Common myeloid progenitor, CD34-positive (primary cell): ENCODE measurements at regions not wholly inside any gene's neighbourhood (a gene's known extent, or its start where the extent isn't known, plus 50 kb on each side); places are given as distances from the start of the nearest gene placed in this dataset.

Experiments
- CTCF ChIA-PET: fragments of 350-600 bp; sonication (Branson Sonifier 250); formaldehyde crosslinking; loops from one replicate; lab custom pipeline; 2021; ENCODE audit warnings: antibody characterized with exemption; lab: Charles Lee
- POLR2A ChIA-PET: fragments of 350-600 bp; sonication (Branson Sonifier 250); formaldehyde crosslinking; loops from one replicate; lab custom pipeline; 2021; ENCODE audit warnings: antibody characterized with exemption; lab: Charles Lee
- DNase-seq, 3 donors: peaks; one replicate each; pipeline versions ENCODE4 v3.0.0 to v3.0.0-alpha.2; 2013
- H3K27ac ChIP-seq, 2 experiments: 1 replicate in 1 of 2; 2 replicates in 1 of 2; pipeline ENCODE4 v1.7.0; 2013; ENCODE audit warnings: inconsistent platforms in 2 of 2, low read length in 2 of 2, mild to moderate bottlenecking in 2 of 2, low read depth in 1 of 2, moderate library complexity in 1 of 2; ENCODE audit not compliant: severe bottlenecking in 2 of 2, insufficient read depth in 1 of 2, poor library complexity in 1 of 2
- H3K27me3 ChIP-seq, 5 experiments: replicated peaks in 2 of 5; 1 replicate in 3 of 5; 2 replicates in 2 of 5; pipeline versions ENCODE4 v1.6.1 to v1.7.0; 2013; ENCODE audit warnings: low read length in 4 of 5, mild to moderate bottlenecking in 2 of 5, moderate library complexity in 2 of 5, inconsistent platforms in 1 of 5; ENCODE audit not compliant: insufficient read depth in 5 of 5, control insufficient read depth in 4 of 5
- H3K36me3 ChIP-seq, 4 experiments: 1 replicate in 2 of 4; 2 replicates in 2 of 4; pipeline versions ENCODE4 v1.6.1 to v1.7.0; 2013; ENCODE audit warnings: low read length in 3 of 4, control low read depth in 1 of 4, mild to moderate bottlenecking in 1 of 4; ENCODE audit not compliant: control insufficient read depth in 4 of 4, insufficient read depth in 4 of 4
- H3K4me1 ChIP-seq, 4 experiments: 1 replicate in 3 of 4; 2 replicates in 1 of 4; pipeline versions ENCODE4 v1.6.1 to v1.7.1; 2013; ENCODE audit warnings: low read length in 3 of 4, mild to moderate bottlenecking in 3 of 4, control low read depth in 1 of 4, inconsistent platforms in 1 of 4, moderate library complexity in 1 of 4; ENCODE audit not compliant: control insufficient read depth in 4 of 4, insufficient read depth in 4 of 4; ENCODE audit errors: control extremely low read depth in 1 of 4
- H3K4me3 ChIP-seq, 7 experiments: 1 replicate in 4 of 7; 2 replicates in 3 of 7; pipeline versions ENCODE4 v1.5.1 to v1.7.0; 2013; ENCODE audit warnings: mild to moderate bottlenecking in 7 of 7, low read length in 6 of 7, moderate library complexity in 6 of 7, inconsistent platforms in 2 of 7, low read depth in 2 of 7, control low read depth in 1 of 7; ENCODE audit not compliant: insufficient read depth in 4 of 7, control insufficient read depth in 1 of 7; ENCODE audit errors: extremely low read depth in 1 of 7
- H3K9me3 ChIP-seq, 5 experiments: 1 replicate in 4 of 5; 2 replicates in 1 of 5; pipeline versions ENCODE4 v1.6.1 to v1.7.1; 2013; ENCODE audit warnings: low read length in 4 of 5, mild to moderate bottlenecking in 2 of 5, inconsistent platforms in 1 of 5, low read depth in 1 of 5, moderate library complexity in 1 of 5; ENCODE audit not compliant: control insufficient read depth in 4 of 5, insufficient read depth in 2 of 5; ENCODE audit errors: control extremely low read depth in 1 of 5
- WGBS: methylation state at CpG from one replicate; pipeline ENCODE4 v1.1.5; 2013; ENCODE audit not compliant: insufficient coverage; 5-methylcytosine and 5-hydroxymethylcytosine counted together

DNA sequence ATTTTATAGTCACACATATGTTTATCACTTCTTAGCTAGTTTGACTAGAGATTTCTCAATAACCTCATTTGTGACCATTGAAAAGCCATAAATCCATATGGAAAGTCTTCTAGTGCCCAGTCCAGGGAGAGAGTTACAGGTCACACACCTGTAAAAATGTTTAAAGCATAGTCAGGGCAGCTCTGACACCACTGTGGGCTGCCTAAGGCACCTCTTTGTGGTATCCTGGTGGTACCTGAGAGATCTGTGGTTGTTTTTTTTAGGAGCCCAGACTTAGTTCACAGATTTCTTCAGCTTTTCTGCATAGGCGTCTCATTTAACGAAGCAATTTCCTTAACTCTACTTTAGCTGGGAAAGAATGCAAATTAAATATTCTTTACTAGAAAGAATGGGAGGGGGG, 186.6 kb downstream of the CENPW start:
- no peak overlapping the region for H3K4me3 ChIP-seq
- H3K4me1 ChIP-seq, result no peaks in the 10 kb centered on the region
- no peaks in the 10 kb centered on the region for H3K36me3 ChIP-seq
- no CpG with 5 or more reads among the region's 2 CpGs for WGBS
- ChIA-PET CTCF (no interaction called here), POLR2A (no interaction called here)
- H3K9me3 ChIP-seq, result peaks cover 0 to under 1% (median 0%) of the 10 kb centered on the region in 5 experiments
- peaks cover 0 to 1% (median 0%) of the 10 kb centered on the region in 5 experiments for H3K27me3 ChIP-seq
- no peak for DNase-seq
- H3K27ac ChIP-seq, result no peak overlapping the region

DNA sequence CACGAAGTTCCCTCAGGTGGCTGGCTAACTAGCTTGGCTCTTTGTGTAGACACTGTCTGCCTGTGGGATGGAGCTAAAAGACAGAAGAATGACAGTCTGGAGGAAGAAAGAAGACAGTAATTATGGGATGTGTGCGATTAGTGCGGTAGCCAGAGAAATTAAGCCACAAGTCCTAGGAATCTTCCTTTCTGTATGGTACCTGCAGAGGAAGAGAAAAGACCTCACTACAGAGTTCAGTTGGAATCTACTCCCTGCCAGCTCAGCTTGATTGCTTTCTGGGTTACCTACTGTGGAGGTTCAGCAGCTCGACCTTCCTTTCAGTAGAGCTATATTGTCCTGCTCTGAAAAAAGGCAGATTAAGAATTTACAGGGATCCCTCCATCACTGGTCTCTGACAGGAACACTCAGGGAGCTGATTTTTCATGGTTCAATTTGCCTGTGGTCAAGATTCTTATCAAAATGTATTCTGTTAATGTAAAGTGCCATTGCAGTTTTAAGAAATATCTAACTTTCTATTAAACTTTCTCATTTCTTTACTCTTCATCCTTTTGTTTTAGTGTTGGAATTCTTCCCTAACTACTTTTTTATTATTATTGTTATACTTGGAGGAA, 187.2 kb downstream of the CENPW start:
- CTCF ChIA-PET, result no interaction called here
- DNase-seq, result no peak
- H3K36me3 ChIP-seq, result no peaks in the 10 kb centered on the region
- no peak overlapping the region for H3K27ac ChIP-seq
- 80% methylated on average over 4 of the region's 4 CpGs for WGBS
- peaks cover 0 to 1% (median 0%) of the 10 kb centered on the region in 5 experiments for H3K27me3 ChIP-seq
- POLR2A ChIA-PET, result no interaction called here
- no peak overlapping the region for H3K4me3 ChIP-seq
- no peaks in the 10 kb centered on the region for H3K9me3 ChIP-seq
- H3K4me1 ChIP-seq, result no peaks in the 10 kb centered on the region

- ChIA-PET CTCF (no interaction called here), POLR2A (no interaction called here)
Measured at GRCh38 chr6:126529637-126530362, 189.9 kb downstream of the CENPW start.

GRCh38 chr6:126530775-126531174, 190.9 kb downstream of the CENPW start:
- peaks cover 0 to 1% (median 0%) of the 10 kb centered on the region in 5 experiments for H3K27me3 ChIP-seq
- no peak for DNase-seq
- CTCF ChIA-PET, result interaction anchor here (1.1 kb wide), 1 partner anchor 22 kb away, joined by 3 read pairs; no protein-coding TSS in a partner anchor
- no peaks in the 10 kb centered on the region for H3K4me1 ChIP-seq
- no peaks in the 10 kb centered on the region for H3K36me3 ChIP-seq
- no peak overlapping the region for H3K4me3 ChIP-seq
- POLR2A ChIA-PET, result interaction anchor here (0.6 to 0.7 kb wide), 2 partner anchors 289 to 780 kb away, joined by 3 read pairs; no protein-coding TSS in a partner anchor
- no peak overlapping the region for H3K27ac ChIP-seq
- no peaks in the 10 kb centered on the region for H3K9me3 ChIP-seq

More at GRCh38 chr6:126529637-126530362, 189.9 kb downstream of the CENPW start:
- 89% methylated on average over 1 of the region's 2 CpGs for WGBS
- Histone ChIP-seq H3K36me3 (no peaks in the 10 kb centered on the region), H3K27me3 (peaks cover 0 to 1% (median 0%) of the 10 kb centered on the region in 5 experiments), H3K4me1 (no peaks in the 10 kb centered on the region), H3K9me3 (no peaks in the 10 kb centered on the region), H3K4me3 (no peak overlapping the region), H3K27ac (no peak overlapping the region)
- DNase-seq, result no peak

GRCh38 chr6:126531286-126531685, 191.4 kb downstream of the CENPW start:
- H3K36me3 ChIP-seq, result no peaks in the 10 kb centered on the region
- POLR2A ChIA-PET, result interaction anchor here (0.6 to 0.7 kb wide), 2 partner anchors 289 to 780 kb away, joined by 3 read pairs; no protein-coding TSS in a partner anchor
- H3K27me3 ChIP-seq, result peaks cover 0 to 1% (median 0%) of the 10 kb centered on the region in 5 experiments
- no peaks in the 10 kb centered on the region for H3K4me1 ChIP-seq
- no peak overlapping the region for H3K4me3 ChIP-seq
- CTCF ChIA-PET, result interaction anchor here (1.1 kb wide), 1 partner anchor 22 kb away, joined by 3 read pairs; no protein-coding TSS in a partner anchor
- H3K27ac ChIP-seq, result no peak overlapping the region
- no peak for DNase-seq
- no peaks in the 10 kb centered on the region for H3K9me3 ChIP-seq

DNA sequence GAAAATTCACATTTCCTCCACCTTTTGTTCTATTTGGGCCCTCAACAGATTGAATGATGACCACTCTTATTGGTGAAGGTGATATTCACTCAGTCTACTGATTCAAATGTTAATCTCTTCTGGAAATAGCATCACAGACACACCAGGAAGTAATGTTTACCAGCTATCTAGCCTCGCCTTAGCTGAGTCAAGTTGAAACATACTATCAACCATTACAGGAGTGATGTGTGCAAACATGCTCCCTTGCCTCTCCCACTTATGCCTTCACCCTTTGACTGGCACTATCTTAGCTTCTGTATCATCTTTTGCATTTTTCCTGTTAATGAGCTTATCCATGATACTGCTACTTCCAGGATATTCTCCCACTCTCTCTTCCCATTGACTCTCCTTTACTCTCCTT, 191.9 kb downstream of the CENPW start:
- no peak overlapping the region for H3K4me3 ChIP-seq
- H3K27me3 ChIP-seq, result peaks cover 0 to 1% (median 0%) of the 10 kb centered on the region in 5 experiments
- H3K4me1 ChIP-seq, result no peaks in the 10 kb centered on the region
- no peaks in the 10 kb centered on the region for H3K9me3 ChIP-seq
- ChIA-PET POLR2A (no interaction called here), CTCF (no interaction called here)
- no peak for DNase-seq
- no peak overlapping the region for H3K27ac ChIP-seq
- H3K36me3 ChIP-seq, result no peaks in the 10 kb centered on the region
- 100% methylated on average over 1 of the region's 1 CpG for WGBS

- Histone ChIP-seq H3K9me3 (no peaks in the 10 kb centered on the region), H3K4me1 (no peaks in the 10 kb centered on the region), H3K27ac (no peak overlapping the region), H3K36me3 (no peaks in the 10 kb centered on the region), H3K27me3 (peaks cover 0 to 1% (median 0%) of the 10 kb centered on the region in 5 experiments), H3K4me3 (no peak overlapping the region)
- WGBS, result 93% methylated on average over 2 of the region's 2 CpGs
- DNase-seq, result no peak
- CTCF ChIA-PET, result no interaction called here
- POLR2A ChIA-PET, result no interaction called here
Measured at GRCh38 chr6:126534401-126534800, 194.5 kb downstream of the CENPW start.
